ENCODE measurements at regions not wholly inside any gene's neighbourhood (a gene's known extent, or its start where the extent isn't known, plus 50 kb on each side); places are given as distances from the start of the nearest gene placed in this dataset.

DNA sequence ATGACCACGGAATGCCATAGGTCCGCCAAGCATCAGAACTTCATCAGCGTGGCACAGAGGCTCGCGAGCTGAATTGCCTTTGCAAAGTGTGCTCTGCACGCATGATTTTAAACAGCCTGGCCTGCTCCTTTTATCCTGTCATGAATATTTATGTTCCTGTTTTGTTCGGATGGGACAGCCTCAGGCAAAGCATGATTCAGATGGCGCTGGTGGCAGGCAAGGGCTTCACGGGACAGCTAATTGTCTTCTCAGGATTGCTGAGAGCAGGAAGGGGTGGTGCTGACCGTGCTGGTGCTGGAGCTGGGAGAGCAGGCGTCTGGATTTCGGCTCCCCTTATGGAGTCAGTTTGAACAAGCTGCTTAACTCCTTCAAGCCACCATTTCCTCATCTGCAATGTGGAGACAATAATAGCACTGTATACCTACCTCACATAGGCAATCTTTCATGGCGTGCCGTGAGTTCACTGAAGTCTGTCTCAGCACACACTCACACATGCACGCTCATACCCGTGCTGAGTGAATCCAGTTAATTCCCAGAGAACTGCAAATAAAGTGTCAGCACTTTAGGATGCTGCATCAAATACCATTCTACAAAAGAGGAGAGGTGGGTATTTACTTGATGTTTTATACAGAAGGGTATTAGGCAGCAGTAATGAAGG lies 79.7 kb upstream of the APCDD1 start:
- Mint-ChIP-seq H3K4me3 (ENCODE audit: unreplicated experiment) (no peak overlapping the region), H3K4me1 (ENCODE audit: low read depth) (peaks cover 39% of the 10 kb centered on the region), H3K9me3 (ENCODE audit: low read depth) (no peaks in the 10 kb centered on the region), H3K36me3 (ENCODE audit: low read depth) (no peaks in the 10 kb centered on the region), H3K27me3 (ENCODE audit: low read depth) (no peaks in the 10 kb centered on the region), H3K27ac (ENCODE audit: unreplicated experiment) (no peak overlapping the region)
- TF ChIP-seq, protein P1, sequence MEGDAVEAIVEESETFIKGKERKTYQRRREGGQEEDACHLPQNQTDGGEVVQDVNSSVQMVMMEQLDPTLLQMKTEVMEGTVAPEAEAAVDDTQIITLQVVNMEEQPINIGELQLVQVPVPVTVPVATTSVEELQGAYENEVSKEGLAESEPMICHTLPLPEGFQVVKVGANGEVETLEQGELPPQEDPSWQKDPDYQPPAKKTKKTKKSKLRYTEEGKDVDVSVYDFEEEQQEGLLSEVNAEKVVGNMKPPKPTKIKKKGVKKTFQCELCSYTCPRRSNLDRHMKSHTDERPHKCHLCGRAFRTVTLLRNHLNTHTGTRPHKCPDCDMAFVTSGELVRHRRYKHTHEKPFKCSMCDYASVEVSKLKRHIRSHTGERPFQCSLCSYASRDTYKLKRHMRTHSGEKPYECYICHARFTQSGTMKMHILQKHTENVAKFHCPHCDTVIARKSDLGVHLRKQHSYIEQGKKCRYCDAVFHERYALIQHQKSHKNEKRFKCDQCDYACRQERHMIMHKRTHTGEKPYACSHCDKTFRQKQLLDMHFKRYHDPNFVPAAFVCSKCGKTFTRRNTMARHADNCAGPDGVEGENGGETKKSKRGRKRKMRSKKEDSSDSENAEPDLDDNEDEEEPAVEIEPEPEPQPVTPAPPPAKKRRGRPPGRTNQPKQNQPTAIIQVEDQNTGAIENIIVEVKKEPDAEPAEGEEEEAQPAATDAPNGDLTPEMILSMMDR (IDR thresholded peaks at IDR 0.05) = no peak
- no peak for DNase-seq (ENCODE audit: low spot score)

DNA sequence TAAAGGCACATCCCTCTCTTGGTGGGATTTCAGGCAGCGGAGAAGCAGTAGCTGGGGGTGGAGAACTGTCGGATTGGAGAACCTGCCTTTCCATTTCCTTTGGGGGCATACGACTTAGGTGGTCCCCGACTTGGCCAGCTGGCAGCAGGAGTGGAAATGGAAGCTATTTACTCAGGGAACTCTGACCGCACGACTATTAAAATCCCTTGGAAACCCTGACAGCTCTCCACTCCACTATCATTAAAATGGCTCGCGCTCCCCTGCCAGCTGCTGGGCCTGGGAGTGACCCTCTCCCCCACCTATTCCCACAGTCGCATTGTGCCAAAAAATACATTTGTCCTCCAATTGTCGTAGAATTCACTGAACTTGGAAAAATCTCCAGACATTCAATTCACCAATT lies 77.7 kb upstream of the APCDD1 start:
- H3K4me1 Mint-ChIP-seq (ENCODE audit: low read depth) = peaks cover 39% of the 10 kb centered on the region
- peak overlapping the region; percentile 20 for H3K27ac Mint-ChIP-seq (ENCODE audit: unreplicated experiment)
- TF ChIP-seq, protein P1 (IDR thresholded peaks at IDR 0.05) = no peak
- H3K4me3 Mint-ChIP-seq (ENCODE audit: unreplicated experiment) = no peak overlapping the region
- H3K27me3 Mint-ChIP-seq (ENCODE audit: low read depth) = no peaks in the 10 kb centered on the region
- no peaks in the 10 kb centered on the region for H3K36me3 Mint-ChIP-seq (ENCODE audit: low read depth)
- DNase-seq (ENCODE audit: low spot score) = no peak
- no peaks in the 10 kb centered on the region for H3K9me3 Mint-ChIP-seq (ENCODE audit: low read depth)

DNA sequence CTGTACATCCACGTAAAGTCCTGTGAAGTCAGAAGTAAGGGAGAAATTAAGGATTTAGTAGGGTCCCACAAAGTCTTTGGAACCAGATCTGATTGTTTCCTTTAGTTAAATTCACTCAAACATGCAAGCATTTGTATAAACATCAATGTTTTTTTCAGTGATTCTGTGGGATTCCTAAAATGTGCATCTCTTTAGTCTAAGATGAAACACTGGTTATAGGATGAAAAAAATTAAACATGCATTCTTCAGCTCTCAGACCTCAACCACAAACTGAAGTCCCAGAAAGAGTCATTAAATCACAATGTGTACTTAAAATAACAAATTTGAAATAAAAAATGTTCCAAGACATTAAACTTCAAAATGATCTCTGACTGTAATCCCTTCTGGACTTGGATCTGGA lies 76.5 kb upstream of the APCDD1 start:
- no peak for DNase-seq (ENCODE audit: low spot score)
- H3K9me3 Mint-ChIP-seq (ENCODE audit: low read depth) = peaks cover 4% of the 10 kb centered on the region
- H3K27me3 Mint-ChIP-seq (ENCODE audit: low read depth) = no peaks in the 10 kb centered on the region
- no peaks in the 10 kb centered on the region for H3K36me3 Mint-ChIP-seq (ENCODE audit: low read depth)
- H3K4me1 Mint-ChIP-seq (ENCODE audit: low read depth) = peaks cover 39% of the 10 kb centered on the region
- no peak overlapping the region for H3K4me3 Mint-ChIP-seq (ENCODE audit: unreplicated experiment)
- peak overlapping the region; percentile 60 for H3K27ac Mint-ChIP-seq (ENCODE audit: unreplicated experiment)
- TF ChIP-seq, protein P1 (IDR thresholded peaks at IDR 0.05) = no peak

DNA sequence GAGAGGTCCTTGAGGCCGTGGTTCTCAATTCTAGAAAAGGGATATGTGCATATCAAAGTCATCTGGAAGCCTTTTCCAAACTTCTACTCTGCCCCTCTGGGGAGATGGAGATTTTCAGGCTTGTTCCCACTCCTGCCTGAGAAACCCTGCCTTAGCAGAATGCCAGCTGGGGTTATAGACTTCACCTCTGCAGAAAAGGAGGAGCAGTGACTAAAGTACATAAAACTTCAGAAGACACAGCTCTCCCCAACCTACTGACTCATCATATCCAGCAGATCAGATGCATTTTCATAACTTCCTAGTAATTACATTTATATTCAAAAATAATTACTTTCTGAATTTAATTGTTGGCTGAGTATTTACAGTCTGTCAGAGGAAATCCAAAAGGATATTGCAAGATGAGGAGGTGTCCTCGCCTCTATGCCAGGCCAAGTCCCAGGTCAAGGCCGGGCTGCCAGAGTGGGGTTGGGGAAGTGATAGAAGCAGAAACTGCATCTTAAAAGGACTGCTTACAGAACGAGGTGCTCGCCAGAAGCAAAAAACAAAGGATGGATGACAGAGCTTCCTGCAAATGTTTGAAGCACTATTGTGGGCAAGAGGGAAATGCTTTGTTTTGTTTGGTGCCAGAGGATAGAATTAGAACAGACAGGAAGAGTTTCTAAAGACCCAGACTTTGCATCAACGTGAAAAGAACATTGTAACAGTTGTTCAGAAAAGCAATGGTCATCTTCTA lies 75.6 kb upstream of the APCDD1 start:
- no peak overlapping the region for H3K4me3 Mint-ChIP-seq (ENCODE audit: unreplicated experiment)
- H3K27me3 Mint-ChIP-seq (ENCODE audit: low read depth) = no peaks in the 10 kb centered on the region
- no peak overlapping the region for H3K27ac Mint-ChIP-seq (ENCODE audit: unreplicated experiment)
- TF ChIP-seq, protein P1 (IDR thresholded peaks at IDR 0.05) = no peak
- H3K9me3 Mint-ChIP-seq (ENCODE audit: low read depth) = peaks cover 6% of the 10 kb centered on the region
- H3K36me3 Mint-ChIP-seq (ENCODE audit: low read depth) = no peaks in the 10 kb centered on the region
- no peak for DNase-seq (ENCODE audit: low spot score)
- peaks cover 39% of the 10 kb centered on the region for H3K4me1 Mint-ChIP-seq (ENCODE audit: low read depth)

DNA sequence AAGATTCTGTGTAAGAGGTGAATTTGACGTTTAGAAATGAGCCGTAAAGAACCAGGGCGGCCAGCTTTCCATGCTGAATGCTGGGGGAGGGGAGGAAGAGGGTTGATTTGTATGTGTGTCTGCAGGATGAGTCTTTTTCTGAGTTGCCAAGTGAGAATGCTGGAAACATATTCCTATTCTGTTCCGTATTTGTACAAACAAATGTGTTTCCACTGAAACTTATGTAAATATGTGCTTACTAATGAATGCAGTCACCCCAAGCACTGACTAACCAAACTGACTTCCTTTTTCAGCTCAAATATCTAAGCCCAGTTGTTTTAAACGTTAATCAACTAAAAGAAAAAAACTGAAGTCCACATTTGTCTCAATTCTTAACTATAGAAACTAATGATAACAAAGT lies 74.9 kb upstream of the APCDD1 start:
- H3K27ac Mint-ChIP-seq (ENCODE audit: unreplicated experiment) = no peak overlapping the region
- H3K27me3 Mint-ChIP-seq (ENCODE audit: low read depth) = no peaks in the 10 kb centered on the region
- H3K9me3 Mint-ChIP-seq (ENCODE audit: low read depth) = peaks cover 6% of the 10 kb centered on the region
- peaks cover 38% of the 10 kb centered on the region for H3K4me1 Mint-ChIP-seq (ENCODE audit: low read depth)
- TF ChIP-seq, protein P1 (IDR thresholded peaks at IDR 0.05) = no peak
- H3K36me3 Mint-ChIP-seq (ENCODE audit: low read depth) = no peaks in the 10 kb centered on the region
- H3K4me3 Mint-ChIP-seq (ENCODE audit: unreplicated experiment) = no peak overlapping the region
- DNase-seq (ENCODE audit: low spot score) = no peak

All from chondrocyte (in vitro differentiated cells).